ENCODE measurements at regions not wholly inside any gene's neighbourhood (a gene's known extent, or its start where the extent isn't known, plus 50 kb on each side); places are given as distances from the start of the nearest gene placed in this dataset.

DNA sequence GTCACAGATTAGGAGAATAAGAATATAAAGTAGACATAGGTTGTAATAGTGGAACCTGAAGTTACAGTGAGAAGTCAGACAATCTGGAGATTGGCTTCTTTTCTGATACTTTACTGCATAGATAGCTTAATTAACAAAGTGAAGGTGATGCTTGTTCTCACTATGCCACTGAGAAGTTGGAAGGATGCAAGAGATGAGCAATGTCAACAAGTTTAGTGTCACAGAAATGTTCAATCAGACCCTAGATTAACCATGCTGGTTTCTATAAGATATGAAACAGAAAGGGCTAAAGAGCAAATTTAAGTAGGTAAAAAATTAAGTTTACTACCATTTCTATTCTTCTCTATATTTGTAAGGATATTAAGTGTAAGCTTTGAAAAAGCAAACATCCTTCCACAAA lies 838.6 kb upstream of the SORCS1 start:
- DNase-seq (ENCODE audit: low spot score), result no peak
- Mint-ChIP-seq H3K9me3 (ENCODE audit: unreplicated experiment) (peaks cover 4% of the 10 kb centered on the region), H3K27ac (ENCODE audit: unreplicated experiment) (no peak overlapping the region), H3K4me1 (ENCODE audit: unreplicated experiment) (no peaks in the 10 kb centered on the region), H3K4me3 (ENCODE audit: unreplicated experiment) (no peak overlapping the region), H3K27me3 (ENCODE audit: unreplicated experiment) (no peaks in the 10 kb centered on the region), H3K36me3 (ENCODE audit: low read depth, unreplicated experiment) (peaks cover 7% of the 10 kb centered on the region)
- TF ChIP-seq, protein P1, sequence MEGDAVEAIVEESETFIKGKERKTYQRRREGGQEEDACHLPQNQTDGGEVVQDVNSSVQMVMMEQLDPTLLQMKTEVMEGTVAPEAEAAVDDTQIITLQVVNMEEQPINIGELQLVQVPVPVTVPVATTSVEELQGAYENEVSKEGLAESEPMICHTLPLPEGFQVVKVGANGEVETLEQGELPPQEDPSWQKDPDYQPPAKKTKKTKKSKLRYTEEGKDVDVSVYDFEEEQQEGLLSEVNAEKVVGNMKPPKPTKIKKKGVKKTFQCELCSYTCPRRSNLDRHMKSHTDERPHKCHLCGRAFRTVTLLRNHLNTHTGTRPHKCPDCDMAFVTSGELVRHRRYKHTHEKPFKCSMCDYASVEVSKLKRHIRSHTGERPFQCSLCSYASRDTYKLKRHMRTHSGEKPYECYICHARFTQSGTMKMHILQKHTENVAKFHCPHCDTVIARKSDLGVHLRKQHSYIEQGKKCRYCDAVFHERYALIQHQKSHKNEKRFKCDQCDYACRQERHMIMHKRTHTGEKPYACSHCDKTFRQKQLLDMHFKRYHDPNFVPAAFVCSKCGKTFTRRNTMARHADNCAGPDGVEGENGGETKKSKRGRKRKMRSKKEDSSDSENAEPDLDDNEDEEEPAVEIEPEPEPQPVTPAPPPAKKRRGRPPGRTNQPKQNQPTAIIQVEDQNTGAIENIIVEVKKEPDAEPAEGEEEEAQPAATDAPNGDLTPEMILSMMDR (IDR thresholded peaks at IDR 0.05; ENCODE audit: unreplicated experiment), result no peak

DNA sequence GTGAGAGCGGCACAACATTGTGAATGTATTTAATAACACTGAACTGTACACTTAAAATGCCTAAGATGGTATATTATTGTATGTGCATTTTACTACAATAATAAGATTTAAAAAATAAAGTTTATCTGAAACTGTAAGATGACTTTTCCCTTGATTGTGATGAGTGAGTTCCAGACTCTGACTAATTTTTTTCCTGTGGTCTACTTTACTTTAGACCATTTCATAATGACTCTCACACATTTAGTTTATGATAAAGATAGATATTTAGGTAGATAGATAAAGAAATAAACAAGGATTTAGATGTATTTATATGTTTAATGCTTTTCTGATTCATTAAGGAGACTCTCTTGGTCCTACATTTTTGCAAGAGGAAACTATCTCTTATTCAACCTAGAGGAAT lies 835.9 kb upstream of the SORCS1 start:
- H3K36me3 Mint-ChIP-seq (ENCODE audit: low read depth, unreplicated experiment), result no peaks in the 10 kb centered on the region
- no peaks in the 10 kb centered on the region for H3K9me3 Mint-ChIP-seq (ENCODE audit: unreplicated experiment)
- no peak overlapping the region for H3K27ac Mint-ChIP-seq (ENCODE audit: unreplicated experiment)
- TF ChIP-seq, protein P1 (IDR thresholded peaks at IDR 0.05; ENCODE audit: unreplicated experiment), result no peak
- DNase-seq (ENCODE audit: low spot score), result no peak
- H3K27me3 Mint-ChIP-seq (ENCODE audit: unreplicated experiment), result no peaks in the 10 kb centered on the region
- H3K4me1 Mint-ChIP-seq (ENCODE audit: unreplicated experiment), result no peaks in the 10 kb centered on the region
- H3K4me3 Mint-ChIP-seq (ENCODE audit: unreplicated experiment), result no peak overlapping the region

DNA sequence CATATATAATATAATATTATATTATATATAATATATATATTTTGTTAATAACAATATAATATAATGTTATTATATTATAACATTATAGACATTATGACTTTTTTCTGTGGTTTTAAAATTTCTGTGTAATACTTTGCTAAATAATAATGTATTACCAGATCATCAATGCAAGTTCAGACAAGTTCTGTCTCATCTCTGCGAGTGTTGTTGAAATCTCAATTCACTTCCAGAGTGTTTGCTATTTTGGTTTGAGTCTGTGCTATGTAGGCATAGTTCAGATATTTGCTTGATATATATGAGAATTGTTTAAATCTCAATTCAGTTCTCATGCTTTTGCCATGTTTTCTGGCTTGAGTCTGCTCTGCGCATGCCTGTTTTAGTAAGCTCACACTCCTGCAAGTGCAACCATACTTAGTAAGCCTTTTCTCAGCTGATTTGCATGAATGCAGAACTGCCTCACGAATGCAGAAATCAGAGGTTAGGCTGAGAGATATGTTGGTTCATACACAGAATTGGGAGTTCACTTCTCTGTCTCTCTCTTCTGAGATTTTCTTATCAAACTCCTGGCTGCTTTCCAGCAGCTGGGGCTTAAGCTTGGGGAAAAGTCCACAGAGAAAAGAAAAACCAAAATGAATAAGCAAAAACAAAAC lies 830.2 kb upstream of the SORCS1 start:
- H3K36me3 Mint-ChIP-seq (ENCODE audit: low read depth, unreplicated experiment), result no peaks in the 10 kb centered on the region
- H3K4me3 Mint-ChIP-seq (ENCODE audit: unreplicated experiment), result no peak overlapping the region
- TF ChIP-seq, protein P1 (IDR thresholded peaks at IDR 0.05; ENCODE audit: unreplicated experiment), result no peak
- DNase-seq (ENCODE audit: low spot score), result no peak
- H3K9me3 Mint-ChIP-seq (ENCODE audit: unreplicated experiment), result no peaks in the 10 kb centered on the region
- no peaks in the 10 kb centered on the region for H3K4me1 Mint-ChIP-seq (ENCODE audit: unreplicated experiment)
- no peak overlapping the region for H3K27ac Mint-ChIP-seq (ENCODE audit: unreplicated experiment)
- no peaks in the 10 kb centered on the region for H3K27me3 Mint-ChIP-seq (ENCODE audit: unreplicated experiment)

- Mint-ChIP-seq H3K36me3 (ENCODE audit: low read depth, unreplicated experiment) (no peaks in the 10 kb centered on the region), H3K4me1 (ENCODE audit: unreplicated experiment) (no peaks in the 10 kb centered on the region), H3K4me3 (ENCODE audit: unreplicated experiment) (no peak overlapping the region), H3K27me3 (ENCODE audit: unreplicated experiment) (no peaks in the 10 kb centered on the region), H3K9me3 (ENCODE audit: unreplicated experiment) (no peaks in the 10 kb centered on the region), H3K27ac (ENCODE audit: unreplicated experiment) (no peak overlapping the region)
- no peak for DNase-seq (ENCODE audit: low spot score)
- TF ChIP-seq, protein P1 (IDR thresholded peaks at IDR 0.05; ENCODE audit: unreplicated experiment), result no peak
These were observed 822.1 kb upstream of the SORCS1 start for GRCh38 chr10:107986571-107986970.

DNA sequence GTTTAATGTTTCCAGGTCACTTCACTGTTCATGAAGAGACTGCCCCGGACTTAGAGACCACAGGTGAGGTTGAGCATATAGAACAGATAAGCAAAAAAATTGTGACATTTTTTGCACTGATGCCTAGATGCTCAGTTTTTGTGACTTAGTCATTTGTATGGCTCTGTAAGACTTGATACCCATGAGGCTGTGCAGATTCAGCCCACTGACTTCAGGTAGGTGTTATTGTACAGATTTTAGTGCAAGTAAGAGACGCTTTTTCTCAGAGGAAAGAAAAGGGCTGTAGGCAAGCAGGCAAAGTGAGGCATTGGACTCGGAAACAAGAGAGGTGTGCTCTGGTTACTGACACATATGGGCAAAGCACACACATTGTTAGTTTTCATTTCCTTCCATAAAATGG lies 820.1 kb upstream of the SORCS1 start:
- no peaks in the 10 kb centered on the region for H3K9me3 Mint-ChIP-seq (ENCODE audit: unreplicated experiment)
- no peaks in the 10 kb centered on the region for H3K4me1 Mint-ChIP-seq (ENCODE audit: unreplicated experiment)
- TF ChIP-seq, protein P1 (IDR thresholded peaks at IDR 0.05; ENCODE audit: unreplicated experiment), result no peak
- no peak overlapping the region for H3K4me3 Mint-ChIP-seq (ENCODE audit: unreplicated experiment)
- no peaks in the 10 kb centered on the region for H3K27me3 Mint-ChIP-seq (ENCODE audit: unreplicated experiment)
- H3K27ac Mint-ChIP-seq (ENCODE audit: unreplicated experiment), result no peak overlapping the region
- DNase-seq (ENCODE audit: low spot score), result no peak
- no peaks in the 10 kb centered on the region for H3K36me3 Mint-ChIP-seq (ENCODE audit: low read depth, unreplicated experiment)

Data from endothelial cell (in vitro differentiated cells).